Ishikawa (cell line): ENCODE measurements at regions not wholly inside any gene's neighbourhood (a gene's known extent, or its start where the extent isn't known, plus 50 kb on each side); places are given as distances from the start of the nearest gene placed in this dataset.

Source experiments
- CEBPB ChIP-seq: IDR thresholded peaks from 2 replicates; pipeline ENCODE4 v1.6.1; 2012
- CREB1 ChIP-seq: IDR thresholded peaks from 2 replicates; pipeline ENCODE4 v1.6.1; 2012; ENCODE audit warnings: low read depth
- EGR1 ChIP-seq: IDR thresholded peaks from 2 replicates; pipeline ENCODE4 v1.6.1; 2012
- EP300 ChIP-seq: IDR thresholded peaks from 2 replicates; pipeline ENCODE4 v1.6.1; 2012; ENCODE audit warnings: borderline replicate concordance
- FOXM1 ChIP-seq: IDR thresholded peaks from 2 replicates; pipeline ENCODE4 v1.6.1; 2012; ENCODE audit warnings: low read depth, borderline replicate concordance
- NFIC ChIP-seq: IDR thresholded peaks from 2 replicates; pipeline ENCODE4 v1.6.1; 2012
- RAD21 ChIP-seq: IDR thresholded peaks from 2 replicates; pipeline ENCODE4 v1.6.1; 2012; ENCODE audit warnings: low read depth
- TAF1 ChIP-seq: IDR thresholded peaks from 2 replicates; pipeline ENCODE4 v1.6.1; 2012; ENCODE audit warnings: low read depth, mild to moderate bottlenecking
- TCF12 ChIP-seq: IDR thresholded peaks from 2 replicates; pipeline ENCODE4 v1.6.1; 2012; ENCODE audit warnings: low read depth
- TEAD4 ChIP-seq: IDR thresholded peaks from 2 replicates; pipeline ENCODE4 v1.6.1; 2012
- YY1 ChIP-seq: IDR thresholded peaks from 2 replicates; pipeline ENCODE4 v1.6.1; 2012; ENCODE audit warnings: low read depth
- ZBTB7A ChIP-seq: IDR thresholded peaks from 2 replicates; pipeline ENCODE4 v1.6.1; 2012; ENCODE audit warnings: low read depth
- TF ChIP-seq, protein P1 (sequence below): IDR thresholded peaks from 2 replicates; pipeline ENCODE4 v1.6.1; 2012
- TF ChIP-seq, protein P2 (sequence below): IDR thresholded peaks from 2 replicates; pipeline ENCODE4 v1.6.1; 2012
- TF ChIP-seq, protein P3 (sequence below): IDR thresholded peaks from 2 replicates; pipeline ENCODE4 v1.6.1; 2012; ENCODE audit warnings: low read depth, mild to moderate bottlenecking

DNA sequence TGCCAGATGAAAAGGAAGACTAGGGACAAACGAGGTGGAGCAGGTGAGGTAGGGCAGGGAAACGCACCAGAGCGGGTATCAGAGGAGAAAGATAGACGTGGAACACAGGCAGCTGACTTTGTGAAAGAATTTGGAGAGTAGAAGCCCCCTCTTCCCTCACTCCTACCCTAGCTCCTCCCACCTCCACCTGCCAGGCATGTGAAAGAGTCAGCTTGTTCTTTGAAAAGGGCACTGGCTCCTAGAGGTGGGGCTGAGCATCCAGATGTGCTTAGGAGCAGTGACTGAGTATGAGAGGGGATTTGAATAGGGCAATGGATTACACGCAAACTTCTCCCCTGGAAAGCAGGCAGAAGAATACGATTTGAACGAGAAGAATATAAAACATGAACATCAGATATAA is 174.2 kb upstream of the INHBA start:
- TF ChIP-seq, protein P1, sequence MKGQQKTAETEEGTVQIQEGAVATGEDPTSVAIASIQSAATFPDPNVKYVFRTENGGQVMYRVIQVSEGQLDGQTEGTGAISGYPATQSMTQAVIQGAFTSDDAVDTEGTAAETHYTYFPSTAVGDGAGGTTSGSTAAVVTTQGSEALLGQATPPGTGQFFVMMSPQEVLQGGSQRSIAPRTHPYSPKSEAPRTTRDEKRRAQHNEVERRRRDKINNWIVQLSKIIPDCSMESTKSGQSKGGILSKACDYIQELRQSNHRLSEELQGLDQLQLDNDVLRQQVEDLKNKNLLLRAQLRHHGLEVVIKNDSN: no peak
- no peak for TF ChIP-seq FOXM1
- TF ChIP-seq, protein P2, sequence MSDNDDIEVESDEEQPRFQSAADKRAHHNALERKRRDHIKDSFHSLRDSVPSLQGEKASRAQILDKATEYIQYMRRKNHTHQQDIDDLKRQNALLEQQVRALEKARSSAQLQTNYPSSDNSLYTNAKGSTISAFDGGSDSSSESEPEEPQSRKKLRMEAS: no peak
- TF ChIP-seq ZBTB7A: no peak
- TF ChIP-seq EP300: no peak
- no peak for TF ChIP-seq TCF12
- TF ChIP-seq TAF1: no peak
- no peak for TF ChIP-seq YY1
- TF ChIP-seq RAD21: no peak

DNA sequence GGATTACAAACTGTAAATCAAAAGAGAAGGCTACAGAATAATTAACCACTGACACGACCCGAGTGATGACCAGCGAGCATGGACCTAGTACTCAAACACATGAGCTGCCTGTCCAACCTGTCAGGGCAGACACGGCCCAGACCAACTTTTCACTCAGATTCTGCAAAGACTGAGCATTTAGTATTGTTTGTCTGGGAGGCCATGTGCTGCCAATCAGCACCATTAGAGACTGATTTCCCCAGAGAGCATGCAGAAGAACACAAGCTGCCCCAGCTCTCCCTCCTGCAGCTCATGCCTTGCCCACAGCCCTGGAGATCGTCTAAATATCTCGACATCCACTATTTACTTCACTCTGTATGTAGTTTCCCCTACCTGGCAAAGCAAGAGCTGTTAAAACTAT is 172.6 kb upstream of the INHBA start:
- TF ChIP-seq, protein P2: no peak

DNA sequence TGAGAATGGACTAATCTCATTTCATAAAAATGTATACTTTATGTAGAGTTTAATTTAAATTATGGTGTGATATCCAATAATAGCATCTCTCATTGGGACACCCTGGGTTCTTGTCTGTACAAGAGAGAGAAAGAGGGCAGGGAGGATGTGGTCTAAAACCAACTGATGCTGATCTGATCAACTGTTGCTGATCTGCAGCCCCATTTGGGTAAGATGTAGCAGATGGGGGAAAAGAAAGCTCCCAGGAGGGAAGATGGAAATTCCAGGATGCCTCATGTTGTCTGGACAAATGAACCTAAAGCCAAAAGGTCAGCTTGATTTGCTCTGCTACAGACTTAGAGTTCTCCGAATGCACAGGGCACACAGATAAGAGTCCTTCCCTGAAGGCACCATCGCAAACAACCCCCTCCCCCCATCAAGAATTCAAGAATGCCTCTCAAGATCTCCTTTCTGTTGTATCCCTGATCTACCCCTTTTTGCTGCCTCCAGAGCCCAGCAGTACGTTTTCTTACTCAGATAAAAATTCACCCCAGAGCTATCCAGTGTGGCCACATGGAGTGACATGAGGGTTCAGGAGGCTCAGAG is 171.4 kb upstream of the INHBA start:
- TF ChIP-seq TCF12 (no peak), EGR1 (no peak), CREB1 (no peak), EP300 (no peak)

DNA sequence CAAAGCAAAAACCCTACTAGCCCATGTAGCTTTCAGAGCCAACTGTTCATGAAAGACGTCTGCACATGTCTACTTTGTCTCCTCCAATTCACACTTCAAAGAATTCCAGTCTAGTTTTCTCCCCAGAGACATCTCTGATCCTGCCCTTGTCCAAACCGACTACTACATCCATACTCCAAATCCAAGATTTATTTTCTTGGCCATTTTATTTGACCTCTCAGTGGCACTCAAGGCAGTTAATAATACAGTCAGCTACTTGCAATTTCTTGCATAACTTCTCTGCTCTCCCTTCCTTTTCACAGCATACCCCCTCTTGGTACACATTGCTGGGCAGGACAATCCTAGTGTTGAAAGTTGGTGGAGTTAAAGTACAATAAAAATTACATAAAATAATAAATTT is 170.9 kb upstream of the INHBA start:
- TF ChIP-seq RAD21: no peak
- TF ChIP-seq CEBPB: no peak
- TF ChIP-seq, protein P1: no peak
- no peak for TF ChIP-seq EP300
- no peak for TF ChIP-seq TAF1
- no peak for TF ChIP-seq ZBTB7A
- no peak for TF ChIP-seq TCF12
- TF ChIP-seq, protein P2: no peak
- TF ChIP-seq, protein P3, sequence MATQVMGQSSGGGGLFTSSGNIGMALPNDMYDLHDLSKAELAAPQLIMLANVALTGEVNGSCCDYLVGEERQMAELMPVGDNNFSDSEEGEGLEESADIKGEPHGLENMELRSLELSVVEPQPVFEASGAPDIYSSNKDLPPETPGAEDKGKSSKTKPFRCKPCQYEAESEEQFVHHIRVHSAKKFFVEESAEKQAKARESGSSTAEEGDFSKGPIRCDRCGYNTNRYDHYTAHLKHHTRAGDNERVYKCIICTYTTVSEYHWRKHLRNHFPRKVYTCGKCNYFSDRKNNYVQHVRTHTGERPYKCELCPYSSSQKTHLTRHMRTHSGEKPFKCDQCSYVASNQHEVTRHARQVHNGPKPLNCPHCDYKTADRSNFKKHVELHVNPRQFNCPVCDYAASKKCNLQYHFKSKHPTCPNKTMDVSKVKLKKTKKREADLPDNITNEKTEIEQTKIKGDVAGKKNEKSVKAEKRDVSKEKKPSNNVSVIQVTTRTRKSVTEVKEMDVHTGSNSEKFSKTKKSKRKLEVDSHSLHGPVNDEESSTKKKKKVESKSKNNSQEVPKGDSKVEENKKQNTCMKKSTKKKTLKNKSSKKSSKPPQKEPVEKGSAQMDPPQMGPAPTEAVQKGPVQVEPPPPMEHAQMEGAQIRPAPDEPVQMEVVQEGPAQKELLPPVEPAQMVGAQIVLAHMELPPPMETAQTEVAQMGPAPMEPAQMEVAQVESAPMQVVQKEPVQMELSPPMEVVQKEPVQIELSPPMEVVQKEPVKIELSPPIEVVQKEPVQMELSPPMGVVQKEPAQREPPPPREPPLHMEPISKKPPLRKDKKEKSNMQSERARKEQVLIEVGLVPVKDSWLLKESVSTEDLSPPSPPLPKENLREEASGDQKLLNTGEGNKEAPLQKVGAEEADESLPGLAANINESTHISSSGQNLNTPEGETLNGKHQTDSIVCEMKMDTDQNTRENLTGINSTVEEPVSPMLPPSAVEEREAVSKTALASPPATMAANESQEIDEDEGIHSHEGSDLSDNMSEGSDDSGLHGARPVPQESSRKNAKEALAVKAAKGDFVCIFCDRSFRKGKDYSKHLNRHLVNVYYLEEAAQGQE: no peak
- no peak for TF ChIP-seq TEAD4
- TF ChIP-seq EGR1: no peak
- no peak for TF ChIP-seq YY1

DNA sequence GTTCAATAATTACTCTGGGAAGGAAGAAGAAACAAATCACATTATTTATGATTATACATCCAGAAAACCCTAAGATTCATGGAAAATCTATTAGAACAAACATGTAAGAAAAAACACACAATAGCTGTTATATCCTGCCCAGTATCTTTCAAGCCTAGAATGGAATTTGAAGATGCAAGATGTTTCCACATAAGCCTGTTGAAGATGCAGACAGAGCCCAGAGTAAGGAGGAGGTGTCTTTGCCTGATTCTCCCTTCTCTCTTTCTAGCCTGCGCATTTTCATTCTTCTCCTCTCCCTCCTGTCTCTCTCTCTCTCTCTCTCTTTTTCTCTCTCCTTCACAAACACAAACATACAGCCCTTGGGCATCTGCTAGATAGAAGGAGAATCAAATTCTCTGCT is 170.1 kb upstream of the INHBA start:
- TF ChIP-seq CEBPB (no peak), TEAD4 (no peak), TAF1 (no peak), EP300 (no peak), TCF12 (no peak), NFIC (no peak), RAD21 (no peak), YY1 (no peak), EGR1 (no peak), ZBTB7A (no peak)
- TF ChIP-seq, protein P1: no peak
- TF ChIP-seq, protein P3: no peak

DNA sequence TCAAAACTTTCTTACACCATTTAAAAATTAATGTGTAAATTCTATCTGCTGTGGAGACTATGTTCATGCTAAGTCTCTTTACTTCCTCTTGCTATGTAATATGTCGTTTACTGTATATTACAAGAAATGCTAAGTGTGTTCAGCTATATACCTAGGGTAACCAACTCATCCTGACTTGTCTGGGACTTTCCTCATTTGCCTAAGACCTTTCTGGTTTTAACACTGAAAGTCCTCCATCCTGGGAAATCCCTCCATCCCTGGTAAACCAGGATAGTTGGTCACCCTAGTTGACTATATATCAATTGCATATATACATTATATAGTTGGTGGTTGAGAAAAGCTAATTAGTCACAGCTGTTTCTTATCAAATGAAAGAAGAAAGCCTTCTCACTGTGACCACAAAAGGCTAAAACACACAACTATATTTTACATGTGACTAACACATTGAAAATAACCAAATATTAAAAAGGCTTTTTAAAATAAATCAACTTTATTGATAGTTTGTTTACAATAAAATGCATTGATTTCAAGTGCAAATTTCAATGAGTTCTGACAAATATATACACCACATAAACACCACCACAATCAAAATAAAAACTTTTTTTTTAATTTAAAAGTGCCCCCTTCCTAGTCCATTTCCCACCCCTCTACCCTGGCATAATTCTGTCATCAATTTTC is 167.7 kb upstream of the INHBA start:
- TF ChIP-seq TCF12 (no peak), CEBPB (no peak), RAD21 (no peak), TAF1 (no peak), TEAD4 (no peak), YY1 (no peak), FOXM1 (no peak), EP300 (no peak), CREB1 (no peak)
- TF ChIP-seq, protein P2: no peak
- TF ChIP-seq, protein P1: no peak
